ENCODE measurements at regions not wholly inside any gene's neighbourhood (a gene's known extent, or its start where the extent isn't known, plus 50 kb on each side); places are given as distances from the start of the nearest gene placed in this dataset.

- TF ChIP-seq CTCF (IDR thresholded peaks at IDR 0.05) (no peak), POLR2A (IDR thresholded peaks at IDR 0.05; ENCODE audit: low read depth) (no peak), POLR2AphosphoS5 (IDR thresholded peaks at IDR 0.05) (no peak), EP300 (IDR thresholded peaks at IDR 0.05) (no peak)
Measured at GRCh38 chrX:107562482-107562881, 65.8 kb upstream of the PRPS1 start.

Measured in esophagus muscularis mucosa (tissue), 4 donors.